OCI-LY1 (cell line): ENCODE measurements at regions not wholly inside any gene's neighbourhood (a gene's known extent, or its start where the extent isn't known, plus 50 kb on each side); places are given as distances from the start of the nearest gene placed in this dataset.

Experiments used
- H2AFZ ChIP-seq: fragments of 200-600 bp; sonication (generic), shearing (Covaris generic); 2 replicates; pipeline ENCODE4 v1.6.0; 2014; ENCODE audit warnings: antibody characterized with exemption, mild to moderate bottlenecking, low read length
- H3F3A ChIP-seq: fragments of 200-600 bp; sonication (generic), shearing (Covaris generic); 2 replicates; pipeline ENCODE4 v1.6.0; 2014; ENCODE audit warnings: mild to moderate bottlenecking, antibody characterized with exemption, low read length, moderate library complexity; ENCODE audit not compliant: insufficient read depth
- H3K27ac ChIP-seq: fragments of 200-600 bp; sonication (generic); 2 replicates; pipeline ENCODE4 v1.5.1; 2014; ENCODE audit warnings: low read length, mixed run types, mild to moderate bottlenecking, low read depth; ENCODE audit not compliant: poor library complexity, severe bottlenecking
- H3K27me3 ChIP-seq: fragments of 200-600 bp; sonication (generic); 2 replicates; pipeline ENCODE4 v1.6.0; 2014; ENCODE audit warnings: antibody characterized with exemption, mild to moderate bottlenecking, low read length, moderate library complexity; ENCODE audit not compliant: insufficient read depth
- H3K36me3 ChIP-seq: fragments of 200-600 bp; sonication (generic); 2 replicates; pipeline ENCODE4 v1.6.1; 2014; ENCODE audit warnings: mild to moderate bottlenecking, antibody characterized with exemption, low read length, moderate library complexity, mixed read lengths; ENCODE audit not compliant: insufficient read depth
- H3K4me1 ChIP-seq: fragments of 200-600 bp; sonication (generic); 2 replicates; pipeline ENCODE4 v1.5.1; 2014; ENCODE audit warnings: mild to moderate bottlenecking, low read length, moderate library complexity; ENCODE audit not compliant: insufficient read depth, severe bottlenecking
- H3K4me2 ChIP-seq: fragments of 200-600 bp; sonication (generic), shearing (Covaris generic); 2 replicates; pipeline ENCODE4 v1.6.1; 2014; ENCODE audit warnings: low read length
- H3K4me3 ChIP-seq: fragments of 200-600 bp; sonication (generic); 2 replicates; pipeline ENCODE4 v1.5.1; 2014; ENCODE audit warnings: low read length, low read depth, mild to moderate bottlenecking, mixed read lengths; ENCODE audit not compliant: poor library complexity, severe bottlenecking
- H3K79me2 ChIP-seq: fragments of 200-600 bp; shearing (Covaris generic); 2 replicates; pipeline ENCODE4 v1.6.1; 2016; ENCODE audit warnings: mixed run types, low read length, mixed read lengths; ENCODE audit not compliant: insufficient read depth
- H3K9ac ChIP-seq: fragments of 200-600 bp; sonication (generic), shearing (Covaris generic); 2 replicates; pipeline ENCODE4 v1.6.1; 2014; ENCODE audit warnings: mild to moderate bottlenecking, low read length, mixed read lengths
- H3K9me2 ChIP-seq: fragments of 200-600 bp; sonication (generic), shearing (Covaris generic); 2 replicates; pipeline ENCODE4 v1.6.1; 2014; ENCODE audit warnings: low read depth, mild to moderate bottlenecking, low read length, mixed read lengths
- H3K9me3 ChIP-seq: fragments of 200-600 bp; shearing (Covaris generic); 2 replicates; pipeline ENCODE4 v1.6.1; 2014; ENCODE audit warnings: low read length, mixed read lengths
- H4K20me1 ChIP-seq: fragments of 200-600 bp; sonication (generic), shearing (Covaris generic); 2 replicates; pipeline ENCODE4 v1.6.0; 2016; ENCODE audit warnings: mild to moderate bottlenecking, low read length; ENCODE audit not compliant: insufficient read depth
- EZH2 ChIP-seq: fragments of 200-600 bp; sonication (generic), shearing (Covaris generic); IDR thresholded peaks from 2 replicates; pipeline ENCODE4 v1.8.0; 2017; ENCODE audit warnings: borderline replicate concordance, mixed run types, mild to moderate bottlenecking, antibody characterized with exemption, low read length, moderate library complexity, mixed read lengths
- TF ChIP-seq, protein P1 (sequence below): fragments of 200-600 bp; sonication (generic), shearing (Covaris generic); IDR thresholded peaks from 2 replicates; pipeline ENCODE4 v1.5.1; 2017; ENCODE audit warnings: mild to moderate bottlenecking, antibody characterized with exemption, low read length, moderate library complexity, mixed read lengths

DNA sequence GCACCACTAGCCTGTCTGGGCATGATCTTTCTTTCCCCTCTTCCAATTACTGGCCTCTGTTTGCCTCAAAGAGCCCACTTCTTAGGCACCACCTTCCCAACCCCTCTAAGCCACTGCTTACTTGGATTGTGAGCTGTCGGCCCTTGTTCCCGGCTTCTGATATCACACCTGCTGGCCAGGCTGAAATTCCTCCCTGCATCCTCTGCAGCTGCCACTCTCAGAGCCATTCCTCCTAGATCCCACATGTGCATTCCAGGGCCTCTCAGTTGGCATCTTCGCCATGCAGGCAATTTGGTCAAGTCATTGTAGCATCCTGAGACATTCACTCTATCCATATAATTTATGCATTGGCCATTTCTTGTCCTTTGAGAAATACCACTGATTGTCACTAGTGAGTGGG, 135.9 kb downstream of the OLIG3 start:
- Histone ChIP-seq H3K9ac (no peak overlapping the region), H3K9me2 (no peaks in the 10 kb centered on the region), H3K4me2 (no peak overlapping the region), H4K20me1 (no peaks in the 10 kb centered on the region), H3K4me3 (no peak overlapping the region), H3K79me2 (no peaks in the 10 kb centered on the region), H3F3A (no peaks in the 10 kb centered on the region), H3K9me3 (no peaks in the 10 kb centered on the region), H2AFZ (no peak overlapping the region), H3K4me1 (no peaks in the 10 kb centered on the region), H3K36me3 (no peaks in the 10 kb centered on the region), H3K27ac (no peak overlapping the region), H3K27me3 (no peaks in the 10 kb centered on the region)
- TF ChIP-seq EZH2 = no peak
- TF ChIP-seq, protein P1, sequence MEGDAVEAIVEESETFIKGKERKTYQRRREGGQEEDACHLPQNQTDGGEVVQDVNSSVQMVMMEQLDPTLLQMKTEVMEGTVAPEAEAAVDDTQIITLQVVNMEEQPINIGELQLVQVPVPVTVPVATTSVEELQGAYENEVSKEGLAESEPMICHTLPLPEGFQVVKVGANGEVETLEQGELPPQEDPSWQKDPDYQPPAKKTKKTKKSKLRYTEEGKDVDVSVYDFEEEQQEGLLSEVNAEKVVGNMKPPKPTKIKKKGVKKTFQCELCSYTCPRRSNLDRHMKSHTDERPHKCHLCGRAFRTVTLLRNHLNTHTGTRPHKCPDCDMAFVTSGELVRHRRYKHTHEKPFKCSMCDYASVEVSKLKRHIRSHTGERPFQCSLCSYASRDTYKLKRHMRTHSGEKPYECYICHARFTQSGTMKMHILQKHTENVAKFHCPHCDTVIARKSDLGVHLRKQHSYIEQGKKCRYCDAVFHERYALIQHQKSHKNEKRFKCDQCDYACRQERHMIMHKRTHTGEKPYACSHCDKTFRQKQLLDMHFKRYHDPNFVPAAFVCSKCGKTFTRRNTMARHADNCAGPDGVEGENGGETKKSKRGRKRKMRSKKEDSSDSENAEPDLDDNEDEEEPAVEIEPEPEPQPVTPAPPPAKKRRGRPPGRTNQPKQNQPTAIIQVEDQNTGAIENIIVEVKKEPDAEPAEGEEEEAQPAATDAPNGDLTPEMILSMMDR = no peak

- Histone ChIP-seq H3K36me3 (no peaks in the 10 kb centered on the region), H3K9me3 (no peaks in the 10 kb centered on the region), H3K4me1 (no peaks in the 10 kb centered on the region), H3K79me2 (no peaks in the 10 kb centered on the region), H3K27ac (no peak overlapping the region), H3K9ac (no peak overlapping the region), H3K27me3 (no peaks in the 10 kb centered on the region), H3K4me3 (no peak overlapping the region), H3K4me2 (no peak overlapping the region), H3F3A (no peaks in the 10 kb centered on the region), H2AFZ (no peak overlapping the region), H4K20me1 (no peaks in the 10 kb centered on the region), H3K9me2 (no peaks in the 10 kb centered on the region)
- TF ChIP-seq, protein P1 = no peak
- TF ChIP-seq EZH2 = no peak
Observed at GRCh38 chr6:137357948-137358266, 136.3 kb downstream of the OLIG3 start.

DNA sequence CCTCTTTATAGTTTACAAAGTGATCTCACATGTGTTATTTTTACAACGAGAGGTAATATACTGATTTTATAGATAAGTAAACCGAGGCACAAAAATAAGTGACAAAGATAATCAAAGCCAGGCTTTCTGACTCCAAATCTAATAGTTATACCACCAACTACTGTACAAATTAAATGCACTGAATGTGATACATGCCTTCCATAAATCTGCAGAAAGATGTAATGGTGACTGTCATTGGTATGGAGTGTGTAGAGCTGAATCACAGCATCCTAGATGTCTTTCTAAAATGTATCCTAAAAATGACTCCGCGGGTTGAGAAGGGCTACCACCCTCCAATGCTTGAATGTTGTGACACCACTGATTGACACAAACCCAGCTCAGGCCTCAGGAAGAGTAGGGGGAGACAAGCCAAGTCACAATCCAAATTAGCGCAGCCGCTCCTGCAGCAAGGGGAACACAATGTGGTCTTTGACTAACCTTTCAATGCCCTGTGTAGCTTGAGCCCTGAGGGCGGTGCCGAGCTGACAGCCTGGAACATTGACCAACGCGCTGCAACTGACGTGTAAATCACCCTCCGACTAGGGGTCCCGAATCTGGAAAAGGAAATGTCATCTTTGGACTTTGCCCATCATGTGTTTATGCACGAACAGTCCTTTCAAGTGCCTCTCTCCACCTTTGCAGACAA, 136.8 kb downstream of the OLIG3 start:
- Histone ChIP-seq H3K4me1 (no peaks in the 10 kb centered on the region), H3K79me2 (no peaks in the 10 kb centered on the region), H2AFZ (no peak overlapping the region), H3K9me2 (no peaks in the 10 kb centered on the region), H3K27ac (no peak overlapping the region), H3K9me3 (no peaks in the 10 kb centered on the region), H3K4me3 (no peak overlapping the region), H3K4me2 (no peak overlapping the region), H3K36me3 (no peaks in the 10 kb centered on the region), H3K27me3 (no peaks in the 10 kb centered on the region), H4K20me1 (no peaks in the 10 kb centered on the region), H3K9ac (no peak overlapping the region), H3F3A (no peaks in the 10 kb centered on the region)
- TF ChIP-seq, protein P1 = no peak
- no peak for TF ChIP-seq EZH2
